NCI-H1105 (cell line): ENCODE measurements at regions not wholly inside any gene's neighbourhood (a gene's known extent, or its start where the extent isn't known, plus 50 kb on each side); places are given as distances from the start of the nearest gene placed in this dataset.

Experiments used
- DNase-seq: peaks from one replicate; lab custom pipeline; 2025; lab: John Stamatoyannopoulos, UW

- no peak for DNase-seq
Observed at GRCh38 chr17:13085578-13085977, 67.8 kb upstream of the ELAC2 start.

GRCh38 chr17:13084420-13084819, 66.6 kb upstream of the ELAC2 start:
- no peak for DNase-seq

- no peak for DNase-seq
Observed at GRCh38 chr17:13078591-13079385, 61.0 kb upstream of the ELAC2 start.

- no peak for DNase-seq
Observed at GRCh38 chr17:13076905-13077304, 59.1 kb upstream of the ELAC2 start.

- no peak for DNase-seq
Observed at GRCh38 chr17:13074026-13074425, 56.2 kb upstream of the ELAC2 start.

- no peak for DNase-seq
Observed at GRCh38 chr17:13073018-13073417, 55.2 kb upstream of the ELAC2 start.

- DNase-seq = no peak
Observed at GRCh38 chr17:13070732-13071131, 52.9 kb upstream of the ELAC2 start.

- no peak for DNase-seq
Observed at GRCh38 chr17:13067629-13068303, 49.9 kb upstream of the ELAC2 start.
